Activated T-helper 17 cell treated with anti-CD3 and anti-CD28 coated beads, Interleukin-2, amount 50 U/mL, for 72 hours (primary cell): ENCODE measurements at regions not wholly inside any gene's neighbourhood (a gene's known extent, or its start where the extent isn't known, plus 50 kb on each side); places are given as distances from the start of the nearest gene placed in this dataset.

Source experiments
- ATAC-seq: fragments of 150-1000 bp; cut with Tn5 transposase; replicated peaks from 2 replicates; pipeline ENCODE4 v1.10.0; 2021; ENCODE audit warnings: mild to moderate bottlenecking, moderate library complexity
- H3K27ac Mint-ChIP-seq: one replicate; pipeline ENCODE4 v1.8.0; 2022; ENCODE audit warnings: mixed read lengths
- H3K27me3 Mint-ChIP-seq: one replicate; pipeline ENCODE4 v1.8.0; 2022; ENCODE audit warnings: mixed read lengths
- H3K36me3 Mint-ChIP-seq: one replicate; pipeline ENCODE4 v1.8.0; 2022; ENCODE audit warnings: low read depth, mild to moderate bottlenecking, mixed read lengths
- H3K4me1 Mint-ChIP-seq: one replicate; pipeline ENCODE4 v1.8.0; 2022; ENCODE audit warnings: mixed read lengths
- H3K4me3 Mint-ChIP-seq: one replicate; pipeline ENCODE4 v1.8.0; 2022; ENCODE audit warnings: mild to moderate bottlenecking, mixed read lengths
- H3K9me3 Mint-ChIP-seq: one replicate; pipeline ENCODE4 v1.8.0; 2022; ENCODE audit warnings: mixed read lengths

- Mint-ChIP-seq H3K4me1 (peaks cover 5% of the 10 kb centered on the region), H3K27ac (no peak overlapping the region), H3K27me3 (no peaks in the 10 kb centered on the region), H3K4me3 (no peak overlapping the region), H3K36me3 (no peaks in the 10 kb centered on the region), H3K9me3 (no peaks in the 10 kb centered on the region)
- no peak for ATAC-seq
Observed at GRCh38 chr6:11831653-11832052, 53.0 kb upstream of the ADTRP start.

- no peaks in the 10 kb centered on the region for H3K27me3 Mint-ChIP-seq
- no peaks in the 10 kb centered on the region for H3K36me3 Mint-ChIP-seq
- no peak overlapping the region for H3K4me3 Mint-ChIP-seq
- peaks cover 5% of the 10 kb centered on the region for H3K4me1 Mint-ChIP-seq
- no peak overlapping the region for H3K27ac Mint-ChIP-seq
- ATAC-seq, result no peak
- H3K9me3 Mint-ChIP-seq, result no peaks in the 10 kb centered on the region
Observed at GRCh38 chr6:11830520-11830919, 51.9 kb upstream of the ADTRP start.

- peaks cover 8% of the 10 kb centered on the region for H3K4me1 Mint-ChIP-seq
- H3K9me3 Mint-ChIP-seq, result no peaks in the 10 kb centered on the region
- H3K27me3 Mint-ChIP-seq, result no peaks in the 10 kb centered on the region
- H3K36me3 Mint-ChIP-seq, result no peaks in the 10 kb centered on the region
- H3K4me3 Mint-ChIP-seq, result no peak overlapping the region
- no peak for ATAC-seq
- H3K27ac Mint-ChIP-seq, result no peak overlapping the region
Observed at GRCh38 chr6:11830105-11830504, 51.5 kb upstream of the ADTRP start.

GRCh38 chr6:11828262-11828870, 49.8 kb upstream of the ADTRP start:
- peaks cover 15% of the 10 kb centered on the region for H3K4me1 Mint-ChIP-seq
- no peak overlapping the region for H3K4me3 Mint-ChIP-seq
- H3K27me3 Mint-ChIP-seq, result no peaks in the 10 kb centered on the region
- H3K27ac Mint-ChIP-seq, result no peak overlapping the region
- no peaks in the 10 kb centered on the region for H3K9me3 Mint-ChIP-seq
- no peaks in the 10 kb centered on the region for H3K36me3 Mint-ChIP-seq
- no peak for ATAC-seq
